HL-60 (cell line): ENCODE measurements at regions not wholly inside any gene's neighbourhood (a gene's known extent, or its start where the extent isn't known, plus 50 kb on each side); places are given as distances from the start of the nearest gene placed in this dataset.

Source experiments
- GABPA ChIP-seq: IDR thresholded peaks from 2 replicates; pipeline ENCODE4 v1.6.1; 2012; ENCODE audit warnings: low read depth
- POLR2AphosphoS5 ChIP-seq: IDR thresholded peaks from 2 replicates; pipeline ENCODE4 v1.6.1; 2012; ENCODE audit warnings: low read depth
- TF ChIP-seq, protein P1 (sequence below): IDR thresholded peaks from one replicate; pipeline ENCODE4 v1.5.1; 2011; ENCODE audit warnings: low read length, control low read depth, inconsistent platforms; ENCODE audit not compliant: insufficient read depth

GRCh38 chr1:168472223-168472622 is 71.6 kb downstream of the XCL2 start:
- TF ChIP-seq, protein P1, sequence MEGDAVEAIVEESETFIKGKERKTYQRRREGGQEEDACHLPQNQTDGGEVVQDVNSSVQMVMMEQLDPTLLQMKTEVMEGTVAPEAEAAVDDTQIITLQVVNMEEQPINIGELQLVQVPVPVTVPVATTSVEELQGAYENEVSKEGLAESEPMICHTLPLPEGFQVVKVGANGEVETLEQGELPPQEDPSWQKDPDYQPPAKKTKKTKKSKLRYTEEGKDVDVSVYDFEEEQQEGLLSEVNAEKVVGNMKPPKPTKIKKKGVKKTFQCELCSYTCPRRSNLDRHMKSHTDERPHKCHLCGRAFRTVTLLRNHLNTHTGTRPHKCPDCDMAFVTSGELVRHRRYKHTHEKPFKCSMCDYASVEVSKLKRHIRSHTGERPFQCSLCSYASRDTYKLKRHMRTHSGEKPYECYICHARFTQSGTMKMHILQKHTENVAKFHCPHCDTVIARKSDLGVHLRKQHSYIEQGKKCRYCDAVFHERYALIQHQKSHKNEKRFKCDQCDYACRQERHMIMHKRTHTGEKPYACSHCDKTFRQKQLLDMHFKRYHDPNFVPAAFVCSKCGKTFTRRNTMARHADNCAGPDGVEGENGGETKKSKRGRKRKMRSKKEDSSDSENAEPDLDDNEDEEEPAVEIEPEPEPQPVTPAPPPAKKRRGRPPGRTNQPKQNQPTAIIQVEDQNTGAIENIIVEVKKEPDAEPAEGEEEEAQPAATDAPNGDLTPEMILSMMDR: no peak
- TF ChIP-seq POLR2AphosphoS5 (no peak), GABPA (no peak)
